B cell (primary cell): ENCODE measurements at regions not wholly inside any gene's neighbourhood (a gene's known extent, or its start where the extent isn't known, plus 50 kb on each side); places are given as distances from the start of the nearest gene placed in this dataset.

ENCODE experiments used
- EZH2 ChIP-seq: IDR thresholded peaks from 2 replicates; pipeline ENCODE4 v1.6.1; 2012; ENCODE audit warnings: borderline replicate concordance, low read depth, mild to moderate bottlenecking, moderate library complexity, low read length; ENCODE audit not compliant: insufficient read depth, poor library complexity, severe bottlenecking
- TF ChIP-seq, protein P1 (sequence below): fragments of 200-600 bp; IDR thresholded peaks from one replicate; pipeline ENCODE4 v1.8.0; 2022; ENCODE audit warnings: antibody characterized with exemption, mild to moderate bottlenecking

DNA sequence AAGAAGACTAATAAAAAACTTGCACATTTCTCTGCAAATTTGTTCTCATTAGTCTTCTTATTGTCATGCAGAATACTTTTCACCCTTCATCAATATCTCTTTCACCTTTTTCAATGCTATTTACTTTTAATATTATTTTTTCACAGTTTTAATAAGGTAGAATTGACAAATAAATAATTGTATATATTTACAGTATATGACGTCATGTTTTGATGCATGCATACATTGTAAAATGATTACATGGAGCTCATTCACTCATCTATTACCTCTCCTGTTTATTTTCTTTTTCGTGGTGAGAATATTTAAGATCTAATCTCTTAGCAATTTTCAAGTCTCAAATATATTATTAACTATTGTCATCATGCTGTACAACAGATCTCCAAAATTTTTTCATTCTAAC is 658.2 kb upstream of the MKI67 start:
- TF ChIP-seq, protein P1, sequence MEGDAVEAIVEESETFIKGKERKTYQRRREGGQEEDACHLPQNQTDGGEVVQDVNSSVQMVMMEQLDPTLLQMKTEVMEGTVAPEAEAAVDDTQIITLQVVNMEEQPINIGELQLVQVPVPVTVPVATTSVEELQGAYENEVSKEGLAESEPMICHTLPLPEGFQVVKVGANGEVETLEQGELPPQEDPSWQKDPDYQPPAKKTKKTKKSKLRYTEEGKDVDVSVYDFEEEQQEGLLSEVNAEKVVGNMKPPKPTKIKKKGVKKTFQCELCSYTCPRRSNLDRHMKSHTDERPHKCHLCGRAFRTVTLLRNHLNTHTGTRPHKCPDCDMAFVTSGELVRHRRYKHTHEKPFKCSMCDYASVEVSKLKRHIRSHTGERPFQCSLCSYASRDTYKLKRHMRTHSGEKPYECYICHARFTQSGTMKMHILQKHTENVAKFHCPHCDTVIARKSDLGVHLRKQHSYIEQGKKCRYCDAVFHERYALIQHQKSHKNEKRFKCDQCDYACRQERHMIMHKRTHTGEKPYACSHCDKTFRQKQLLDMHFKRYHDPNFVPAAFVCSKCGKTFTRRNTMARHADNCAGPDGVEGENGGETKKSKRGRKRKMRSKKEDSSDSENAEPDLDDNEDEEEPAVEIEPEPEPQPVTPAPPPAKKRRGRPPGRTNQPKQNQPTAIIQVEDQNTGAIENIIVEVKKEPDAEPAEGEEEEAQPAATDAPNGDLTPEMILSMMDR: no peak
- no peak for TF ChIP-seq EZH2
